Tibial artery (tissue), 4 donors: ENCODE measurements at regions not wholly inside any gene's neighbourhood (a gene's known extent, or its start where the extent isn't known, plus 50 kb on each side); places are given as distances from the start of the nearest gene placed in this dataset.

ENCODE experiments used
- DNase-seq, 2 donors: peaks; one replicate each; pipeline ENCODE4 v3.0.0-alpha.2; 2019
- H3K27ac ChIP-seq, 2 donors: fragments of 200-600 bp; sonication (generic) in 1 of 2; 1 replicate in 1 of 2; 2 replicates in 1 of 2; pipeline ENCODE4 v1.5.1; 2018 to 2019; ENCODE audit warnings: mild to moderate bottlenecking in 1 of 2
- H3K27me3 ChIP-seq, 2 donors: fragments of 200-600 bp; sonication (generic) in 1 of 2; one replicate each; pipeline versions ENCODE4 v1.5.1 to v1.6.0; 2016 to 2019
- H3K36me3 ChIP-seq, 3 donors: fragments of 200-600 bp; sonication (generic) in 2 of 3; one replicate each; pipeline ENCODE4 v1.5.1; 2016 to 2019; ENCODE audit warnings: mild to moderate bottlenecking in 2 of 3
- H3K4me1 ChIP-seq, 4 donors: fragments of 200-600 bp; sonication (generic) in 2 of 4; 1 replicate in 3 of 4; 2 replicates in 1 of 4; pipeline ENCODE4 v1.5.1; 2016 to 2019
- H3K4me3 ChIP-seq, 2 donors: fragments of 200-600 bp; sonication (generic) in 1 of 2; 1 replicate in 1 of 2; 2 replicates in 1 of 2; pipeline ENCODE4 v1.5.1; 2018 to 2019; ENCODE audit warnings: mild to moderate bottlenecking in 2 of 2
- H3K9me3 ChIP-seq, 3 donors: fragments of 200-600 bp; sonication (generic) in 1 of 3; one replicate each; pipeline ENCODE4 v1.5.1; 2016 to 2019
- CTCF ChIP-seq, 2 experiments: fragments of 200-600 bp in 1 of 2; fragments of 450-650 bp in 1 of 2; IDR thresholded peaks; one replicate each; pipeline ENCODE4 v1.5.1; 2017 to 2019; ENCODE audit warnings: antibody characterized with exemption in 2 of 2, mild to moderate bottlenecking in 1 of 2, moderate library complexity in 1 of 2
- intact Hi-C: fragments of 100-400 bp; cut with DNase I; formaldehyde crosslinking; loops from one replicate; pipeline ENCODE4 v1.15.0; 2023; ENCODE audit warnings: low total_unique reads

GRCh38 chr1:5340560-5341130 lies 651.6 kb downstream of the NPHP4 start:
- Histone ChIP-seq H3K27me3 (no peaks in the 10 kb centered on the region), H3K36me3 (no peaks in the 10 kb centered on the region), H3K4me1 (no peaks in the 10 kb centered on the region), H3K27ac (no peak overlapping the region), H3K4me3 (no peak overlapping the region), H3K9me3 (no peaks in the 10 kb centered on the region)
- TF ChIP-seq CTCF (IDR thresholded peaks at IDR 0.05): no peak
- DNase-seq: no peak
- intact Hi-C loops: no loop called here

- Histone ChIP-seq H3K27me3 (no peaks in the 10 kb centered on the region), H3K27ac (no peak overlapping the region), H3K36me3 (no peaks in the 10 kb centered on the region), H3K9me3 (no peaks in the 10 kb centered on the region), H3K4me1 (no peaks in the 10 kb centered on the region), H3K4me3 (no peak overlapping the region)
- no peak for DNase-seq
- intact Hi-C loops: no loop called here
- TF ChIP-seq CTCF (IDR thresholded peaks at IDR 0.05): no peak
Observed at GRCh38 chr1:5338466-5338865, 653.8 kb downstream of the NPHP4 start.

GRCh38 chr1:5333291-5333690 lies 658.9 kb downstream of the NPHP4 start:
- no peaks in the 10 kb centered on the region for H3K27me3 ChIP-seq
- intact Hi-C loops: no loop called here
- no peak for DNase-seq

GRCh38 chr1:5331101-5331500 lies 661.1 kb downstream of the NPHP4 start:
- no peaks in the 10 kb centered on the region for H3K4me1 ChIP-seq
- H3K9me3 ChIP-seq: no peaks in the 10 kb centered on the region
- H3K27me3 ChIP-seq: no peaks in the 10 kb centered on the region
- no peak overlapping the region for H3K4me3 ChIP-seq
- H3K36me3 ChIP-seq: no peaks in the 10 kb centered on the region
- no peak for DNase-seq
- H3K27ac ChIP-seq: no peak overlapping the region
- TF ChIP-seq CTCF (IDR thresholded peaks at IDR 0.05): no peak
- intact Hi-C loops: no loop called here

More at GRCh38 chr1:5333291-5333690, 658.9 kb downstream of the NPHP4 start:
- H3K4me1 ChIP-seq: no peaks in the 10 kb centered on the region
- TF ChIP-seq CTCF (IDR thresholded peaks at IDR 0.05): no peak
- H3K4me3 ChIP-seq: no peak overlapping the region
- H3K9me3 ChIP-seq: no peaks in the 10 kb centered on the region
- no peaks in the 10 kb centered on the region for H3K36me3 ChIP-seq
- no peak overlapping the region for H3K27ac ChIP-seq

GRCh38 chr1:5329068-5329739 lies 663.0 kb downstream of the NPHP4 start:
- intact Hi-C loops: no loop called here
- Histone ChIP-seq H3K4me1 (no peaks in the 10 kb centered on the region), H3K36me3 (no peaks in the 10 kb centered on the region), H3K9me3 (no peaks in the 10 kb centered on the region), H3K27ac (no peak overlapping the region), H3K4me3 (no peak overlapping the region), H3K27me3 (no peaks in the 10 kb centered on the region)
- TF ChIP-seq CTCF (IDR thresholded peaks at IDR 0.05): no peak
- DNase-seq: no peak
